ENCODE measurements at regions not wholly inside any gene's neighbourhood (a gene's known extent, or its start where the extent isn't known, plus 50 kb on each side); places are given as distances from the start of the nearest gene placed in this dataset.
"Not testable (repeated sequence)": the region's sequence is repeated elsewhere in the genome, so short reads cannot be mapped to it uniquely, and the experiment has no call there.

GRCh38 chr12:129959889-129960288 lies 56.1 kb upstream of the TMEM132D start:
- intact Hi-C loops (cut with DNase I): no loop called here
- DNase-seq: no peak

DNA sequence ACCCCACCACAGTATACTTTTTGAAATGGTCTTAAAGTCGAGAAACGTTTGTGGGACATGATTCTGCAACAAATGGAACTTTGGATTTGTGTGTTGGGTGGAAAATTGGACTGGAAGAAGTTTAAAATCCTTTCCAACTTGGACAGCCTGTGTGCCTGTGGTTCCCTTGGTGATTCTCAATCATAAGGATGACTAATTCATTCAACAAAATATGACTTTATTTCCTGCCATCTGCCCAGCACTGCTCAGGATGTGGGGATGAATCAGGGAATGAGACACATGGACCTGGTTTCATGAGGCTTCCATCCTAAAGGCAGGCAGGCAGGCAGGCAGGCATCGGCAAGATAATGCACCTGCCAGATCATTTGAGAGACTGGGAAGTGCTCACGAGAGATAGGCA lies 57.3 kb upstream of the TMEM132D start:
- intact Hi-C loops (cut with DNase I): no loop called here
- no peak for DNase-seq

- intact Hi-C loops (cut with DNase I): no loop called here
- no peak for DNase-seq
Observed at GRCh38 chr12:129961856-129962255, 58.0 kb upstream of the TMEM132D start.

GRCh38 chr12:129964300-129964699 lies 60.5 kb upstream of the TMEM132D start:
- intact Hi-C loops (cut with DNase I): no loop called here
- no peak for DNase-seq

GRCh38 chr12:129964826-129965457 lies 61.1 kb upstream of the TMEM132D start:
- intact Hi-C loops (cut with DNase I): no loop called here
- DNase-seq: no peak

DNA sequence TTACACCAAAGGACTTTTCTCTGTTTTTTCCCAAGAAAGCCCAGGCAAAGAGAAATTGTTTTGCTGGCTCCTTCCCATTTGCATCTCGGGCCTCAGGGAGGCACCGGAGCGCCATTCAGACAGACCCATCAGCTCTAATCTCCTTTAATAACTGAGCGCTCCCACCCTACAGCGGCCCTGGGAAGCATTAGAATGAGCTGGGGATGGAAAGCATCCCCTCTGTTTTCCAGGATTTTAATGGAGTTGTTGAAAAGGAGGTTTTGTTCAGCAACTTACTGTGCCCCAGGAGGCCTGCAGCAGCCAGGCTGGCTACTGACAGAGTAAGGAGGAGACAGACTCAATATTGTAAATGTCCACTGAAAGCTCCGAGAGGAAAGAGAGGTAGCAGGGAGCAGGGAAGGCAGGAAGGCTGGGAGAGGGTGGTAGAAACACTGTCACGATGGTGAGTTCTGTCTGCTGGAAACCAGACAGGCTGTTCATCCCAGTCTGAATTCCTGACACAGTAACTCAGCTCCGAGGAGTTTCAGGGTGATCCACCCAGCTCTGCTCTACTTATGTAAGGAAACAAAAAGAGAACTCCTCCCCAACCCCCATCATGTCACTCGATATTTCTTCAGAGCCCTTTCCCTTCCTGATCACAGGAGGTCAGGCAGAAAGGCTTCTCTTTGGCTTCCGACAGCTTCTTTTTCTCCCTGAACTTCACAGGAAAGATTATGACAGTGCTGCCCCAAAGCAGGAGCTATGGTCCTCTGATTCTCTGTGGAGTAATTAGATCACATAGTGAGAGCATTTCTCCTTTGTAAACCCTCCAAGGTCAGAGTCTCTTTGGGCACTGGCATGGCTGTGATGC lies 62.5 kb upstream of the TMEM132D start:
- peak in 2 of 10 donors; percentile 72 to 73 for DNase-seq
- intact Hi-C loops (cut with DNase I): no loop called here

DNA sequence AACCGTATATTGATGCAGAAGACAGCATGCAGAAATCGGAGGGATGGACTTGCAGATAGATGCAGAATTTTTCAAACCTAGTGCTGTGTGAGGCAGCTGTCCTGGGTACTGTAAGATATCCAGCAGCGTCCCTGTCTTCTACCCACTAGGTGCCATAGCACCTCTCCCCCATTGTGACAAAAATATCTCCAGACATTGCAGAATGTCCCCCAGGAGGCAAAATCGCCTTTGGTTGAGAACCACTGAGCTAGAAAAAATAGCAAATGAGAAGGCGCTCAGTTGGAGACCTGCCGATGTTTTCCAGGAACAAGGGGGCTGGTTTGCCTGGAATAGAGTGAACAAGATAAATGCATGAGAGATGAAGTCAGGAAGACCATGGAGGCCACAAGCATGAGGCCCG lies 67.9 kb upstream of the TMEM132D start:
- intact Hi-C loops (cut with DNase I): no loop called here
- DNase-seq: peak in 6 of 10 donors; percentile 26 to 86 (median 52)

DNA sequence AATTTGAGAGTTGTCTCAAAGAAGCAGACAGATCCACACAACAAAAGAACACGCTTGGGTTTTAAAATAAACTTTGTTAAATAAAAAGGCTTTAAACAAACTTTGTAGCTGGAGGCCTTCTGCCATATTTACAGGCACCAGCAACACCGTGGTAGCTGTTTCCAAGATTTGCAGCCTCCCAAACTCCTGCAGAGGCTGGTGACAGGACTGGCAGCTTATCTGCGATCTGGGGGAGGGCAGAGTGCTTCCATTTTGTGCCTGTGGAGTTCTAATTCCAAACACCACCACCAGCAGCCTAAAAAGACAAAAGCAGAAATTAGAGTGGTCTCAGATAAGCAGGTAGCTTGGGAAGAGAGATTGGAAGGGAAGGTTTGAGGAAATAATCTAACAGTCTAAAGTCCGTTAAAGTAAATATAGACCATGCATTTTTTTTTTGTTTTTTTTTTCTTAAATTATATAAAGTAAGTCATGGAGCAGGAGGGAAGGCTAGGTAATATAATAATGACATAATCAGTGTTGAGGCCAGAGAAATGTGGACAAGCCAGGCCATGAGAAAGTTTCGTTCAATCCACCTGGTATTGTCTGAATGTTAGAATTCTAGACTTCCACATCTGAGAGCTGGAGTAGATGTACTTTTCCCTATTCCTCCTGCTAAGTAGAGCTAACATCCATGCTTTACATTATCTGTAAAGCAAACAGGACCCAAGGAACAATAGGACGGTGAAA lies 69.6 kb upstream of the TMEM132D start:
- intact Hi-C loops (cut with DNase I): no loop called here
- DNase-seq: peak in 8 of 10 donors; percentile 26 to 90 (median 46)

DNA sequence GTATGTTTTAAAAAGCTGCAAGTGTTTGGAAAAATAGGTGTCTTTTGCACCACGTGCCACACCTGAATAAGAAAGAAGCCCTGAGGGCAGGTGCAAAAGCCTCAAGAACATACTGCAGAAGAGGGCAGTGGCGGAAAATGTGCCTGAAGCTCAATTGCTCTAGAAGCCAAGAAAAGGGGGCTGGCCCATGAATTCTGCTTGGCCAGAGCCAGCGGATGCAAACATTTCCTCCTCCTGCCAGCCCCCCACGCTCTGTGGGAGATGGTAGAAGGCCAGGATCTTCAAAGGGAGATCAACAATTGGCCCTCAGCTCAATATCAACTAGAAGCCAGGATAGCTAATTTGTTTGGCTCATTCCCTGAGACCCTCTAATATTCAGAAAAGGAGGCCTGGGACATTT lies 80.3 kb upstream of the TMEM132D start:
- DNase-seq: no peak
- intact Hi-C loops (cut with DNase I): no loop called here

- intact Hi-C loops (cut with DNase I): no loop called here
- DNase-seq: no peak
Observed at GRCh38 chr12:129987841-129988240, 84.0 kb upstream of the TMEM132D start.

DNA sequence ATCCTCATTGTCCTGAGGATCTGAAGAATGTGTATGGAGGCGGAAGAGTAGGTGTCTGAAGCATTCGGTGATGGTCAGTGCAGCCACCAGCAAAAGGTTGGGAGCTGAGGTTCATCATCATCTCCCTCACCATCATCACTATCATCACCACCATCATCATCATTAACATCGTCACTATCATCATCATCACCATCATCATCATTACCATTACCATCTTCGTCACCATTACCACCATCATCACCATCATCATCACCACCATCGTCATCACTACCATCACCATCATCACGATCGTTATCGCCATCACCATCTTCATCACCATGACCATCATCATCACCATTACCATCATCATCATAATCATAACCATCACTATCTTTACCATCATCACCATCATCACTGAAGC lies 90.8 kb upstream of the TMEM132D start:
- intact Hi-C loops (cut with DNase I): no loop called here

DNA sequence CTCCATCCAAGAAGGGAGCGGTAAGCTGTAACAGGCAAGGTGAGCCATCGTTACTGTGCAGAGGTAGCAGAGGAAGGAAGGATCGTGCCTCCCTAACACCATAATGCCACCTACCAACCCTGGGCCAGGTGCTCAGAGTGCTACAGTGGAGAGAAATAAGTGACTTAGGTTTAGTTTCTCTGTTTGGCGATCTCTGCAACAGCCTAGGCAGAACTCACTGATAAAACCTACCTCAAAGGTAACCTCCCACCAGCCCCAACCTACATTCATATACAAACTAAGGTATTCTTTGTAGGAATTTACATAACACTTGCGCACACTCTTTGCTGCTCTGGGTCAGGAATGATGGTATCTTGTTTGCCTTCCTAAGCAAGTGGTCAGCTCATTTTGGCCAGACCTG lies 93.4 kb upstream of the TMEM132D start:
- intact Hi-C loops (cut with DNase I): no loop called here

More for the DNA sequence above, 90.8 kb upstream of the TMEM132D start:
- no peak for DNase-seq

GRCh38 chr12:130004310-130004877 lies 100.6 kb upstream of the TMEM132D start:
- DNase-seq; intact Hi-C loops (cut with DNase I): not testable (repeated sequence)

More for the DNA sequence above, 93.4 kb upstream of the TMEM132D start:
- no peak for DNase-seq

DNA sequence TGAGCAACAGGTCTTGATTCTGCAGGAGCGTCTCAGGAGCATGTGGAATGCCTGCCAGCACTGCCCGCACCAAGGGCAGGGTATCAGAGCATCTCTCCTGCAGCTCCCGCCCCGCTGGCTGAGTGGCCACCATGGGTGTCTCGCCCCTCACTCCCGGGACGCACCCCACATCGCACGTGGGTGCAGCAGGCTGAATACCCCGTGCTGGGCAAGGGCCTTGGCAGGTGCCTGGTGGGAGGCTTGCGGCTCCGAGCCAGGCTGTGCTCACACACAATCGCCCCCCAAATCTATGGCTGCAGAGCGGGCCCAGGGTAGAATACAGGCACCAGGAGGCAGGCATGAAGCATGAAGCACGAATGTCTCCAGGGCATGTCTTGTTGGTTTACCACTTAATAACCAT lies 103.9 kb upstream of the TMEM132D start:
- no peak for DNase-seq
- intact Hi-C loops (cut with DNase I): no loop called here

GRCh38 chr12:130008241-130008640 lies 104.4 kb upstream of the TMEM132D start:
- DNase-seq: no peak
- intact Hi-C loops (cut with DNase I): no loop called here

DNA sequence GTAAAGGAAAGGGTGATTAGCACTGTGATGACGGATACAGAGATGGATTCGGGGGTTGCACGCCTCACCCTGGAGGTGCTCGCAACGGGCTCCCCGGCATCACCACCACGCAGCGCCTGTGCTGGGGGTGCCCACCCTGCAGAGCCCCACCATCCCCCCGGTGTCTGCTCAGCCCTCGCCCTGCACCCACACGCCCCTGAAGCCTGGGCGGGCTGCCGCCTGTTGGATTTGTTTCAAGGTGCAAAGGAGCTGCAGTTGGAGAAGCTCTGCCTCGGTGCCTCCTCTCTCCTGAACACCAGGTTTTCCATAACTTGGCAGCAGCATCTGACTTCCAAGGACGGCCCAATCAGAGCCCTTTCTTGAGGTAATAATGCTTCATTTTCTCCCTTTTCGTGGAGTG lies 106.1 kb upstream of the TMEM132D start:
- intact Hi-C loops (cut with DNase I): loop anchor here (5.0 kb wide), 2 partner anchors 1043 to 1228 kb away; no protein-coding TSS in a partner anchor
- DNase-seq: peak in 4 of 10 donors; percentile 16 to 89 (median 58)

GRCh38 chr12:130011611-130012385 lies 108.0 kb upstream of the TMEM132D start:
- intact Hi-C loops (cut with DNase I): loop anchor here (5.0 kb wide), 2 partner anchors 1044 to 1229 kb away; no protein-coding TSS in a partner anchor

GRCh38 chr12:130013771-130014484 lies 110.1 kb upstream of the TMEM132D start:
- intact Hi-C loops (cut with DNase I): loop anchor here (1.0 to 5.0 kb wide), 3 partner anchors 103 to 1232 kb away; no protein-coding TSS in a partner anchor

More at GRCh38 chr12:130011611-130012385, 108.0 kb upstream of the TMEM132D start:
- no peak for DNase-seq

GRCh38 chr12:130014485-130014807 lies 110.6 kb upstream of the TMEM132D start:
- intact Hi-C loops (cut with DNase I): loop anchor here (1.0 to 5.0 kb wide), 3 partner anchors 103 to 1232 kb away; no protein-coding TSS in a partner anchor
- DNase-seq: peak in 6 of 10 donors; percentile 32 to 87 (median 49)

More at GRCh38 chr12:130013771-130014484, 110.1 kb upstream of the TMEM132D start:
- DNase-seq: peak; percentile 79 to 97 (median 88)

Measured in posterior cingulate gyrus (tissue), 11 donors.